Stomach (tissue), 8 donors: ENCODE measurements at regions not wholly inside any gene's neighbourhood (a gene's known extent, or its start where the extent isn't known, plus 50 kb on each side); places are given as distances from the start of the nearest gene placed in this dataset.

Experiments used
- DNase-seq, 2 donors: peaks; one replicate each; pipeline versions ENCODE4 v3.0.0 to v3.0.0-alpha.2; 2013 to 2019
- H3K27ac ChIP-seq, 5 donors: fragments of 200-600 bp in 4 of 5; sonication (generic) in 4 of 5; one replicate each; pipeline ENCODE4 v1.5.1; 2013 to 2019; ENCODE audit warnings: mild to moderate bottlenecking in 1 of 5, moderate library complexity in 1 of 5
- H3K27me3 ChIP-seq, 3 donors: fragments of 200-600 bp; sonication (generic); one replicate each; pipeline ENCODE4 v1.5.1; 2017 to 2019; ENCODE audit warnings: mixed run types in 1 of 3
- H3K36me3 ChIP-seq, 4 donors: fragments of 200-600 bp; sonication (generic); 1 replicate in 3 of 4; 2 replicates in 1 of 4; pipeline ENCODE4 v1.5.1; 2016 to 2019
- H3K4me1 ChIP-seq, 4 donors: fragments of 200-600 bp; sonication (generic); one replicate each; pipeline ENCODE4 v1.5.1; 2016 to 2019
- H3K4me3 ChIP-seq, 4 donors: fragments of 200-600 bp; sonication (generic) in 3 of 4; one replicate each; pipeline ENCODE4 v1.5.1; 2016 to 2019; ENCODE audit warnings: mild to moderate bottlenecking in 1 of 4
- H3K9me3 ChIP-seq, 4 donors: fragments of 200-600 bp; sonication (generic); one replicate each; pipeline ENCODE4 v1.5.1; 2016 to 2019
- CTCF ChIP-seq, 7 experiments: fragments of 450-650 bp in 4 of 7; fragments of 200-600 bp in 3 of 7; sonication (generic) in 3 of 7; IDR thresholded peaks; one replicate each; pipeline ENCODE4 v1.5.1; 2016 to 2019; ENCODE audit warnings: antibody characterized with exemption in 7 of 7, control low read depth in 2 of 7, mild to moderate bottlenecking in 1 of 7
- EP300 ChIP-seq: sonication (generic); formaldehyde crosslinking; IDR thresholded peaks from one replicate; pipeline ENCODE4 v1.6.1; 2017; ENCODE audit warnings: antibody characterized with exemption
- POLR2A ChIP-seq, 4 donors: fragments of 450-650 bp; IDR thresholded peaks; one replicate each; pipeline ENCODE4 v1.6.1; 2016; ENCODE audit warnings: antibody characterized with exemption in 4 of 4, control low read depth in 2 of 4, mild to moderate bottlenecking in 1 of 4, moderate library complexity in 1 of 4
- POLR2AphosphoS5 ChIP-seq, 3 donors: sonication (generic); formaldehyde crosslinking; IDR thresholded peaks; one replicate each; pipeline ENCODE4 v1.6.1; 2016; ENCODE audit warnings: antibody characterized with exemption in 3 of 3
- WGBS, 5 donors: extraction: QIAGEN DNeasy Blood & Tissue Kit in 3 of 5; methylation state at CpG; one replicate each; pipeline versions ENCODE4 v1.1.5 to v1.1.7; 2013 to 2018; 5-methylcytosine and 5-hydroxymethylcytosine counted together
- intact Hi-C: fragments of 100-400 bp; cut with DNase I; formaldehyde crosslinking; loops from one replicate; pipeline ENCODE4 v1.15.1; 2023; ENCODE audit warnings: low total_unique reads
- donor health status: healthy with polysubstance abuse.
- donor health status: Bipolar disorder and iron deficiency.
- donor health status: healthy.

- Histone ChIP-seq H3K27ac (no peak overlapping the region), H3K9me3 (peaks cover 0 to 4% (median 0%) of the 10 kb centered on the region in 4 donors), H3K27me3 (no peaks in the 10 kb centered on the region), H3K36me3 (no peaks in the 10 kb centered on the region), H3K4me3 (no peak overlapping the region), H3K4me1 (no peaks in the 10 kb centered on the region)
- intact Hi-C loops, result no loop called here
- no peak for TF ChIP-seq POLR2AphosphoS5 (IDR thresholded peaks at IDR 0.05)
- TF ChIP-seq EP300, result no peak
- TF ChIP-seq POLR2A (IDR thresholded peaks at IDR 0.05), result no peak
- no peak for TF ChIP-seq CTCF (IDR thresholded peaks at IDR 0.05)
- DNase-seq, result no peak
Observed at GRCh38 chr1:187977298-187977697, 1148.5 kb downstream of the PLA2G4A start.

- H3K4me1 ChIP-seq, result no peaks in the 10 kb centered on the region
- H3K9me3 ChIP-seq, result peaks cover 0 to 4% (median 0%) of the 10 kb centered on the region in 4 donors
- 74 to 85% (median 80%) methylated on average over 4 of the region's 4 CpGs for WGBS, 5 donors
- H3K27me3 ChIP-seq, result no peaks in the 10 kb centered on the region
- no peak for DNase-seq
- TF ChIP-seq EP300 (no peak), POLR2AphosphoS5 (IDR thresholded peaks at IDR 0.05) (no peak), CTCF (IDR thresholded peaks at IDR 0.05) (no peak), POLR2A (IDR thresholded peaks at IDR 0.05) (no peak)
- H3K4me3 ChIP-seq, result no peak overlapping the region
- H3K27ac ChIP-seq, result no peak overlapping the region
- intact Hi-C loops, result no loop called here
- H3K36me3 ChIP-seq, result no peaks in the 10 kb centered on the region
Observed at GRCh38 chr1:187985145-187985896, 1156.6 kb downstream of the PLA2G4A start.

GRCh38 chr1:187985897-187986654 lies 1157.3 kb downstream of the PLA2G4A start:
- H3K27me3 ChIP-seq, result no peaks in the 10 kb centered on the region
- peaks cover 0 to 4% (median 0%) of the 10 kb centered on the region in 4 donors for H3K9me3 ChIP-seq
- H3K4me1 ChIP-seq, result no peaks in the 10 kb centered on the region
- intact Hi-C loops, result no loop called here
- DNase-seq, result peak in 1 of 2 donors; percentile 6
- no peaks in the 10 kb centered on the region for H3K36me3 ChIP-seq
- TF ChIP-seq POLR2A (IDR thresholded peaks at IDR 0.05), result no peak
- no peak for TF ChIP-seq CTCF (IDR thresholded peaks at IDR 0.05)
- no peak for TF ChIP-seq POLR2AphosphoS5 (IDR thresholded peaks at IDR 0.05)
- TF ChIP-seq EP300, result no peak
- no peak overlapping the region for H3K27ac ChIP-seq
- no peak overlapping the region for H3K4me3 ChIP-seq
- WGBS, 5 donors, result 25 to 49% (median 41%) methylated on average over 3 of the region's 3 CpGs

GRCh38 chr1:187987236-187987776 lies 1158.6 kb downstream of the PLA2G4A start:
- Histone ChIP-seq H3K27me3 (no peaks in the 10 kb centered on the region), H3K4me1 (no peaks in the 10 kb centered on the region), H3K27ac (no peak overlapping the region), H3K4me3 (no peak overlapping the region), H3K36me3 (no peaks in the 10 kb centered on the region), H3K9me3 (no peaks in the 10 kb centered on the region)
- WGBS, 5 donors, result 81 to 86% (median 84%) methylated on average over 1 of the region's 1 CpG
- intact Hi-C loops, result no loop called here
- no peak for TF ChIP-seq EP300
- no peak for TF ChIP-seq POLR2AphosphoS5 (IDR thresholded peaks at IDR 0.05)
- TF ChIP-seq POLR2A (IDR thresholded peaks at IDR 0.05), result no peak
- no peak for TF ChIP-seq CTCF (IDR thresholded peaks at IDR 0.05)
- no peak for DNase-seq
